Retina (tissue), 1 donor: ENCODE measurements at regions not wholly inside any gene's neighbourhood (a gene's known extent, or its start where the extent isn't known, plus 50 kb on each side); places are given as distances from the start of the nearest gene placed in this dataset.
A peak's percentile ranks its signal among the peaks of the same experiment; 100 is the strongest.

Source experiments
- DNase-seq: peaks from one replicate; pipeline ENCODE4 v3.0.0-alpha.2; 2016

GRCh38 chr15:62877276-62877857 lies 165.2 kb upstream of the TPM1 start:
- no peak for DNase-seq

- DNase-seq: no peak
Measured at GRCh38 chr15:62878070-62878469, 164.5 kb upstream of the TPM1 start.

GRCh38 chr15:62879770-62880169 lies 162.8 kb upstream of the TPM1 start:
- no peak for DNase-seq

- no peak for DNase-seq
Measured at GRCh38 chr15:62880278-62880677, 162.3 kb upstream of the TPM1 start.

- DNase-seq: no peak
Measured at GRCh38 chr15:62881056-62881455, 161.5 kb upstream of the TPM1 start.

- DNase-seq: no peak
Measured at GRCh38 chr15:62883938-62884479, 158.5 kb upstream of the TPM1 start.

GRCh38 chr15:62886431-62887071 lies 156.0 kb upstream of the TPM1 start:
- DNase-seq: peak; percentile 72

- peak; percentile 56 for DNase-seq
Measured at GRCh38 chr15:62887113-62887570, 155.4 kb upstream of the TPM1 start.

GRCh38 chr15:62888623-62889022 lies 153.9 kb upstream of the TPM1 start:
- no peak for DNase-seq

- DNase-seq: no peak
Measured at GRCh38 chr15:62889141-62889661, 153.3 kb upstream of the TPM1 start.

GRCh38 chr15:62889734-62890505 lies 152.6 kb upstream of the TPM1 start:
- no peak for DNase-seq

- DNase-seq: no peak
Measured at GRCh38 chr15:62894322-62895085, 148.0 kb upstream of the TPM1 start.

GRCh38 chr15:62895139-62895866 lies 147.2 kb upstream of the TPM1 start:
- DNase-seq: no peak

- no peak for DNase-seq
Measured at GRCh38 chr15:62895905-62896316, 146.6 kb upstream of the TPM1 start.

- no peak for DNase-seq
Measured at GRCh38 chr15:62896380-62896866, 146.1 kb upstream of the TPM1 start.

DNA sequence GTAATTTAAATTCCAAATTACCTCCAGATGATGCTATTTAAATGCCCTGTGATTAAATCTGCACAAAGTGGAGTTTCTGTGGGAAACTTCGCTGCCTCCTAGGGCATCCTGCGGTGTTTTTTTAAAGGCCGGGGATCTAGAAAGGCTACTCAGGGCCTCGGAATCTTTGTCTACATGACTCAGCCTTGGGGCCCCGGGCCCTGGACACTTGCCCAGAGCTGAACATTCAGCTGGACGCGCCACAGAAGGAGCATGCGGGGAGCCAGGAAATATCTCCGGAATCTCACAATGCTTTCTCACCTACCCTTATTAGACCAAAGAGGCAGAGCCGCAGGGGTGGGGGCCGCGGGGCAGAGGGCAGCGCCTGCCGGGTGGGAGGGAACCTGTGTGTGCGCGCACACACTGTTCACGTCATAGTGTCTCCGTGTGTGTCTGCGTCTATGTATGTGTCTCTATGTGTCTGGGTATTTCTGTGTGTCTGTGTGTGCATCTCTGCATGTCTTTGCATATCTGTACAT lies 145.5 kb upstream of the TPM1 start:
- DNase-seq: no peak

DNA sequence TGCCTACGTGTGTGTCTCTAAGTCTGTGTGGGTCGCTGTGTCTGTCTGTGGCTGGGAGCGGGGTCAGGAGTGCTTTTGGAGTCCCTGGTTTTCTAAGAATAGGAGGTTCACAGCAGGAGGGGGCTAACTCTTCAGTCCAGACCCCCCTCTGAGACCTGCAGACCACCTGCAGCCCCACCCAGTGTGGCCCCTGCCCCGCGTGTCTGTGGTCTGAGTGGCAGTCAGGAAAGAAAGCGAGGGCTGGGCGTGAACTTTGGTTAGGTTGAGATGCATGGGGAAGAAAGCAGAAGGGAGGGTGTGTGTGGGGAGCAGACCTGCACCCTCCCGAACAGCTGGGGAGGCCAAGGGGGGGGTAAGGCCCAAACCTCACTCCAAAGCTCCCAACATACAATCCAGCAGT lies 144.9 kb upstream of the TPM1 start:
- DNase-seq: no peak

- DNase-seq: no peak
Measured at GRCh38 chr15:62899090-62899493, 143.5 kb upstream of the TPM1 start.

- DNase-seq: no peak
Measured at GRCh38 chr15:62900071-62900802, 142.3 kb upstream of the TPM1 start.

GRCh38 chr15:62901087-62901486 lies 141.5 kb upstream of the TPM1 start:
- DNase-seq: no peak
